GM18505 (cell line): ENCODE measurements at regions not wholly inside any gene's neighbourhood (a gene's known extent, or its start where the extent isn't known, plus 50 kb on each side); places are given as distances from the start of the nearest gene placed in this dataset.

Experiments
- ATAC-seq: cut with Tn5 transposase; IDR thresholded peaks from one replicate; pipeline ENCODE4 v1.9.1; 2021; ENCODE audit not compliant: unreplicated experiment
- POLR2A ChIP-seq: IDR thresholded peaks from 4 replicates; pipeline ENCODE4 v1.6.1; 2011; ENCODE audit warnings: borderline replicate concordance; ENCODE audit not compliant: insufficient read depth, insufficient read length; ENCODE audit errors: extremely low read depth

- ATAC-seq = no peak
Observed at GRCh38 chr13:106029676-106030290, 505.7 kb downstream of the EFNB2 start.

DNA sequence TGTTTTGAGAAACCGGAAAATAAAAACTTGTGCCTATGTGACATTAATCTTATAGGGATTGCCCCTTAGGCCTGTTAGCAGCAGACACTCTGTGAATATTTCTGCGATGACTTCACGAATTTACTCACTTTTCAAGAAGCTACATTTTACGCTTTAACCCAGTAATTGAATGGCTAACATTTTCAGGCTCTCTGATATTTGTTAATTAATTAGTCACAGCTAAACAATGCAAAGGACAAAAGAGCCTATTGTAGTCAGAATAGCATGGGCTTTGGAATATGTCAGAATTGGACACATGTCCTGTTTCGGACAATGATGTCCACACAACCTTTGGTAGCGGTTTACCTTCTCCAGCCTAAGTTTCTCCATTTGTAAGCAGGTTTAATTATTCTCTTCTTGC is 506.6 kb downstream of the EFNB2 start:
- no peak for ATAC-seq
- no peak for TF ChIP-seq POLR2A

More at GRCh38 chr13:106029676-106030290, 505.7 kb downstream of the EFNB2 start:
- TF ChIP-seq POLR2A = no peak

- no peak for TF ChIP-seq POLR2A
- no peak for ATAC-seq
Observed at GRCh38 chr13:106011600-106011999, 523.9 kb downstream of the EFNB2 start.

DNA sequence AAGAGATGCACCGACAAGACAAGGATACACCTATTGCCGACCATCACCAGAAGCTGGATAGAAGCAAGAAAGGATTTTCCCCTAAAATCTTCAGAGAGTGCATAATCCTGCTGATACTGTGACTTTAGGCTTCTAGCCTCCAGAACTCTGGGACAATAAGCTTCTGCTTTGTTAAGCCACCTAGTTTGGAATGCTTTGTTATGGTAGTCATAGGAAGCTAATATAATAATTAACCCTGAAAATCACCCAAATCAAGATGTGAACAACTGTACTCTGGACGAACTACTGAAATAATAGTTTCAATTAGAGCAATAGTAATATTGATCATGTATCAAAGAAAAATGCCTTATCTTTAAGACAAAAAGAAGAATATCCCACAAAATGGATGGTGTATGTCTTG is 524.6 kb downstream of the EFNB2 start:
- ATAC-seq = no peak
- TF ChIP-seq POLR2A = no peak

DNA sequence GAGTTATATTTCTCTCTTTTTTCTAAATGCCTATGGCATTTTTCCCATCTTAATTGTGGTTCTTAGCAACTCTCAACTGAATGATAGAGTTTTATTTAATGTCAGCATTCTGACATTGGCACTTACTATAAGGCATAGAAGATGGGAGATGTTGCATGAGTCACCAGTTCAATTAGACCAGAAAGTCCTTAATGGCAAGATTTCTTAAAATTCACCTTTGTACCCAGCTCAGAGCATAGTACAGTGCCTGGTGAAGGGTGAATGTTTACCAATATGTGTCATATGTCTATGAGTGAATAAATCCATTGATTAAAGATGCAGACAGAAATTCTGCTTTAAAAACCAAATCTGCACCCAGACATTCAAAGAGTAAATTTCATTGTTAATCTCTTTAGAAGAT is 526.9 kb downstream of the EFNB2 start:
- TF ChIP-seq POLR2A = no peak
- no peak for ATAC-seq

- TF ChIP-seq POLR2A = no peak
- no peak for ATAC-seq
Observed at GRCh38 chr13:106007156-106007555, 528.3 kb downstream of the EFNB2 start.

DNA sequence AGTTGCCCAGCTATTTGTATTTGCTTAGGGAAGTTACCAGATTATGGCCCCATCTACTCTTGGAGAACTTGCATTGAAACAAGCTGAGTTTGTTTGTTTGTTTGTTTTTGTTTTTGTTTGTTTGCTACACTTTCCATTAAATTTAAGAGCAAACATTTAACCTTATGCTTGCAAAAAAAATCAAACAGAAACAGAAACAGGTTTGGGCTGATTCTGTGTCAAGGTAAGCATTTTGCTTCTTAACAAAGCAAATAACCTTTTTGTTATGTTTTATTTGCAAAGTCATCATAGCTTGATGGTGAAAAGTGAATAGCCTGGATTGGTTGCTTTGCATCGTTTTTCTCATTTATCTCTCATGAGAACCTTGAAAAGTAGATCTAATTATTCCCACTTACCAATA is 531.8 kb downstream of the EFNB2 start:
- no peak for ATAC-seq
- TF ChIP-seq POLR2A = no peak

DNA sequence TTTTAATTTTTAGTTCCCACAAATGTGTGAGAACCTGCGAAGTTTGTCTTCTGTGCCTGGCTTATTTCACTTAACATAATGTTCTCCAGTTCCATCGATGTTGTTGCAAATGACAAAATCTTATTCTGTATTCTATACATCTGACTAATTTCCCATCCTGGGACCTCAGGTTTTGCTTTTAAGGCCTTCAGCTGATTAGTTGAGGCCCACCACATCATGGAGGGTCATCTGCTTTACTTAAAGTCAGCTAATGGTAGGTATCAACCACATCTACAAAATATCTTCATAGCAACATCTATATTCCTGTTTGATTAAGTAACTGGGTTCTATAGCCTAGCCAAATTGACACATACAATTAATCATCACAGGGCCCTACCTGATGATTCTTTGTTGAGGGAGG is 534.0 kb downstream of the EFNB2 start:
- no peak for ATAC-seq
- no peak for TF ChIP-seq POLR2A

GRCh38 chr13:105997581-105998550 is 537.6 kb downstream of the EFNB2 start:
- no peak for TF ChIP-seq POLR2A
- no peak for ATAC-seq

- no peak for ATAC-seq
- TF ChIP-seq POLR2A = no peak
Observed at GRCh38 chr13:105996391-105997025, 539.0 kb downstream of the EFNB2 start.

- no peak for TF ChIP-seq POLR2A
- ATAC-seq = no peak
Observed at GRCh38 chr13:105994340-105994739, 541.1 kb downstream of the EFNB2 start.

- ATAC-seq = no peak
Observed at GRCh38 chr13:105991622-105992277, 543.7 kb downstream of the EFNB2 start.

GRCh38 chr13:105991131-105991530 is 544.3 kb downstream of the EFNB2 start:
- ATAC-seq = no peak
- no peak for TF ChIP-seq POLR2A

More at GRCh38 chr13:105991622-105992277, 543.7 kb downstream of the EFNB2 start:
- no peak for TF ChIP-seq POLR2A

- ATAC-seq = no peak
- no peak for TF ChIP-seq POLR2A
Observed at GRCh38 chr13:105990256-105990958, 545.1 kb downstream of the EFNB2 start.
